NCI-H1092 (cell line): ENCODE measurements at regions not wholly inside any gene's neighbourhood (a gene's known extent, or its start where the extent isn't known, plus 50 kb on each side); places are given as distances from the start of the nearest gene placed in this dataset.
"Not testable (repeated sequence)": the region's sequence is repeated elsewhere in the genome, so short reads cannot be mapped to it uniquely, and the experiment has no call there.

Source experiments
- DNase-seq: peaks from one replicate; lab custom pipeline; 2025; lab: John Stamatoyannopoulos, UW

DNA sequence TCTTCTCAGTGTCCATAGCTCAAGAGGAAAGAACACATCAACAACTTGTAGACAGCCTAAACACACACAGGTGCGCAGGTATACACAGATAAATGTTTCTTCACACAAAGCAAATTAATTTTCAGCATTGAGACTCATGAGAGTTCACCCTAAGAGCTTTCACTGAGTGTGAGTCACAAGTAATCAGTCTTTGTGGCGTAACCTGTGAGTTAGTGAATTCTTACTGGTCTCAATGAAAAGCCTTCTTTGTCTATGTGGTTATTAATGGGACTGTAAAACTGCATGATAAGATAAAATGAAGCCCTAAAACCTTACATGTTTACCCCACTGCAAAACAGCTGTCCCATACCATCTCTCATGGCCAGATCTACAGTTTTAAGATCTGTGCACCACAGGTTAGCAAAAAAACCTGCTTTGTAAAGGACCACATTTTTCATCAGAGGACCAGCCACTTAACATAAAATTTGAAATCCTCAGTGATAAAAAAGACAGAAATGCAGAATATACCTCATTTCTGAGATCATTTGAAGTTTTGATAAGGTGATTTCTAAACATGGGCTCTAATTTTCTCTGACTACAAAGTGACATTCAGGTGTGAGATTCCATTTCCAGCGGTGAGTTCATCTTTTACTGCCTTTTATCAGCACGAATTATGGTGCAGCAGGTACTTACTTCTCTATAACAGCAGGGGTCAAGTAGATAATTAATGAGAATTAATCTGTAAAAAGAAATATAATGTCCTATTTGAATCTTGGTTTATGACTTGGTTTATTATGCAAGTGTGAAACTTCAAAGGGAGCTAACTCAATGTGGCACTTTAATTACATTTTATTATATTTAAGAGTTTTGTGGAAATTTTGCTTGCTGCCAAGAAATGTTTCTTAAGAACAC is 335.7 kb upstream of the PIK3R1 start:
- DNase-seq = no peak

DNA sequence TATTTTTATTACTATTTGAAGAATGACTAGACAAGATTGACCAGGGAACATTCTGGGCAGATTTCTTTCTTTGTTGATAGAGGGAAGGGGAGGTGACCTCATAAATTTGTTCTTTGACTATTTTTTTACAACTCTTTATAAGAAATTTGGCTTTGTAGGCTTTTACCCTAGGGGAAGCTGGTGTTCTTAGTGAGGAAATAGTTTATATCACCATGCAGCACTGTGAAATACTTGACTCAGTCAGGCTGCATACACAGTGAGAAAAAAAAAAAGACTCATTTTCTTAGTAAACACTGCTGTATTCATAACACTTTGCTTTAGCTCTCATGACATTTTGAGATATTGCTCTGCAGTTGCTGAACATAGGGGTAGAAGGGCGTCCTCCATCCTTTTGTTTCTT is 336.6 kb upstream of the PIK3R1 start:
- no peak for DNase-seq

DNA sequence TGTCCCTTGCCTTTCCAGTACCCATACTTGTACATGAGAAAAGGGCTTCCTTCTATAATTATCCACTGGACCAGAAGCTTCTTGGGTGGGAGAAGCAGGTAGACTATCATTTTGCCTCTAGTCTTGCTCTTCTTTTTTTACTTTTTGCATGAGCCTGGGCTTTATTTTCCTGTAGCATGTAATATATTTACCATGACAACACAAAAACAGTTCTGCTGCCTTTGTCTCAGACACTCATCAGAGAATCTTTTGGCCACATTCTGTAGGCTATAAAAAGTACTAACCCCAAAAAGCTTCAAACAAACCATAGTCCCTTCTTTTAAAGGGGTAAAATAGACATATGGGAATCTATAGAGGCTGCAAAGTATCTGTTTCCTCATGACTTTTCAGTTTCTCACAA is 339.2 kb upstream of the PIK3R1 start:
- no peak for DNase-seq

DNA sequence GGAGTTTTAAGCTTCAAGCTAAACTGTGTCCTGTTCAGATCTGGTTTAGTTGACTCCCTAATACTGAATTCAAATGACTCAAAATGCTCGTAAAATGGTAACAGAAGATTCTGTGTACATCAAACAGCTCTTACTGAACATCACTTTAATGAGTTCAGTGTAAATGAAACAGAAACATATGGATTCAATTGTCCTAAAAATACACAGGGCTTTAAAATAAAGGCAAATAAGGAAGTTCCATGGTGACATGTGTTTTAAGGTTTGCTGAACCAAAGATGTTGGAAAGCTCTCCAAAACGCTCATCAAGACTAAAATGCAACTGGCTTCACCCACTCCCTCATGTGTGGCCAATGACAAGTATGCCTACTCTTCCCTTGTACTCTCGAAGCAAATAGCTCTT is 340.0 kb upstream of the PIK3R1 start:
- DNase-seq = no peak

DNA sequence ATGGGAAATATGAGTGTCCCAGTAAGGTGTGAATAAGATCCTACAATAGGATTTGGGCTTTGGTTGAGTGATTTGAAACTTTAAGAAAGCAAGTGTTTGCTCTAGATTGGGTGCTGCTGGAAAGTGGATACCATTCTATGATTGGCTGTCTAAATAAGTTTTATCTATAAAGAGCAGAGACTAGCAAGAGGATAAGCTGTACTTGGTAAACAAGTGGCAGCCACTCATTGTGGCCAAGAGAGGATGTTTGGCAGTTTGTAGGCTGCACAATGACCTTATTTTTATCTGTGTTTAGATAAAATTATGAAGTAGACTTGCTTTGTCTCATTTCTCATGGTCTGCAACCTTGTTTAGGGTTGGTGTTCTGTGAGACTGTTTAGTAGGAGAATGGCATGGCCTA is 341.6 kb upstream of the PIK3R1 start:
- no peak for DNase-seq

DNA sequence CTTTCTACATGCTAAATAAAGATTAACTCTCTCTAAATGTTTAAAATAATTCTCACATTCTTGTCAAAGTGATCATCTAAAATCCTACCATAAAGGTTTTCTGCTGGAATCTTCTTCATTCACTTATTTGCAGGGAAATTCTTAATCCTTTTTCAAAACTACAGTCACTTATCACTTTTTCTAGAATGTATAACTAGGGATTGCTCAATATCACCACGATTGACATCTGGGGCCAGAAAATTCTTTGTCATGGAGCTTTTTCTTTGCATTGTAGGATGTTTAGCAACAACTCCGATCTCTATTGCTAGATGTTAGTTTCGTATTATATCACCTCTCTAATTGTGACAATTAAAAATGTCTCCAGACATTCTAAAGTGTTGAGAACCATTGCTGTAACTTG is 344.9 kb upstream of the PIK3R1 start:
- no peak for DNase-seq

DNA sequence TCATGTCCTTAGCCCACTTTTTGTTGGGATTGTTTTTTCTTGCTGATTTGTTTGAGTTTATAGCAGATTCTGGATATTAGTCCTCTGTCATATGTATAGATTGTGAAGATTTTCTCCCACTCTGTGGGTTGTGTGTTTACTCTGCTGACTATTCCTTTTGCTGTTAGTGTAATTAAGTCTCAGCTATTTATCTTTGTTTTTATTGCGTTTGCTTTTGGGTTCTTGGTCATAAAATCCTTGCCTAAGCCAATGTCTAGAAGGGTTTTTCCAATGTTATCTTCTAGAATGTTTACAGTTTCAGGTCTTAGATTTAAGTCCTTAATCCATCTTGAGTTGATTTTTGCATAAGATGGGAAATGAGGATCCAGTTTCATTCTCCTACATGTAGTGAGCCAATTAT is 351.2 kb upstream of the PIK3R1 start:
- not testable (repeated sequence) for DNase-seq

DNA sequence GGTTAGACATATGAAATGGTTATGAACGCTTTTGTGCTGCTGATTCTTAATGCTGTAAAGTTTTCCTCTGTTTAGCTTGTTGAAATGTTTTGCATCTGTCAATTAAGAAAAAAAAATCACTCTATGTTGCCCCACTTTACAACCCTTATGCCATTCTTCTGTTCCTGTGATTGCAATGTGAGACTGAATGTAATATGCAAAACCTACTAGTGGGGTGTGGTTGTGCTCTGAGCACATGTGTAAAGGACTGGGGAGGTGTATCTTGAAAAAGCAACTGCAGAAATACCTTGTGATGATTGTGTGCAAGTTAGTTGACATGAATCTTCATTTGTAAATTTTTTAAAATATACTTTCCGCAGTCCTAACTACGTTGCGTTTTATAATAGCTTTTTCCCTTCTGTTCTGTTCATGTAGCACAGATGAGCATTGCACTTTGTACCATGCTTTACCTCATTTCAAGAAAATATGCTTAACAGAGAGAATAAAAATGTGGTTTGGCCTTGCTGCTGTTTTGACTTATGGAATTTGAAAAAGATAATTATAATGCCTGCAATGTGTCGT is 357.0 kb upstream of the PIK3R1 start:
- no peak for DNase-seq

DNA sequence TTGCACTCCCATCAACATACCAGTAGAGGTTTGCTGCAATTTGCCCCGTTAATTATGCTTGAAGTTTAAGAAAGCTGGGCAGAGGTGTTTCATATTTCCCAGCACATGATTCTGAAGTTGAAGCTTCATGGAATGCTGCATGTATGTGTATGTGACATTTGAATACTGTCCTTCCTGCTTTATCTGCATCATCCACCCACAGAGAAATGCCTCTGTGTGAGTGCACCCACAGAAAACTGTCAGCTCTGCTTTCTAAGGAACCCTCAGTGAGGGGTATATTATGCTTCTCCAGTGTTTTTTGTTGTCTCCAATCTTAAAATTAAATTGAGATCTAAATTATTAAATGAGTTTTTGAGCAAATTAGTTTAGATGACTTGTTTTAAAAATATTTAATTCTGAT is 358.1 kb upstream of the PIK3R1 start:
- DNase-seq = no peak

DNA sequence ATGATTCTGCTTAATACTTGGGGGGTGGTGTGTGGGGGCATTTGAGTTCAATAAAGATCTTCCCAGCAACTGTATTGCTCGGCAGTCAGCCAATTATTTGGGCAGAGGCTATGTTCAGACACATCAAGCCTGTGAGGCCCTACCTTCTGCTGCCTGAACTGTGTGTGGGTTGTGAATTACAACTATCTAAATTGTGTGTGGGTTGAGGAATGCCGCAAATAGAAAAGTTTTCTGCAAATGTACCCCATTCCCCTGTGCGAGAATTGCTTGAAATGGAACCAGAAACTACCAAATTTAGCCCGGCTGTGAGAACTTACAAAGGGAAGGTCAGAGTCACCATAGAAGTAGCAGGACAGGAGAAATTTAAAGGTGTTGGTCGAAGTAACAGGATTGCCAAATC is 360.0 kb upstream of the PIK3R1 start:
- no peak for DNase-seq

DNA sequence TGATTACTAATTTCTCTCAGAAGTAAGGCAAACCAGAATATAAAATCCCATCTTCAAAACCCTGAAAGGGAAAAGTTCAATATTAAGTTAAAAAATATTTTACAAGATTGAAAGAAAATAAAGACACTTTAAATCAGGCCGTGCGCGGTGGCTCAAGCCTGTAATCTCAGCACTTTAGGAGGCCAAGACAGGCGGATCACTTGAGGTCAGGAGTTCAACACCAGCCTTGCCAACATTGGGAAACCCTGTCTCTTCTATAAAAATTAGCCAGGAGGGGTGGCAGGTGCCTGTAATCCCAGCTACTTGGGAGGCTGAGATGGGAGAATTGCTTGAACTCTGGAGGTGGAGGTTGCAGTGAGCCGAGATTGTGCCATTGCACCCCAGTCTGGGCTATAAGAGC is 364.6 kb upstream of the PIK3R1 start:
- DNase-seq = not testable (repeated sequence)

DNA sequence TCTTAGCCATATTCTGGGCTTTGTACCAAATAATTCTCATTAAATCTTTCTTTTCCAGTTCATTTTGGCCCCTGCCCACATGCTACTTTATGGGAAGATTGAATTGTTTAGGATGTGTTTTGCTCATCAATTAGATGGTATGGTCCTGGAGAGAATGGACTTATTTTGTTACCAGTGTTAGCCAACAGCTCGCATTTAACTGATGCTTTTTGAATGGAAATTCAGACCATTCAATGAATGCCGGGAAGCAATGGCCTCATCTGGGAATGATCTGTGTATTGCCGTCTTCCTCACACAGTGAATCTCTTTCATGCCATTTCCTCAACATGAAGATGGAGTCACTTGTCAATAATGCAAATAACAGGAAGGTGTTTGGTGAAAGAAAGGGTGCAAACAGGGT is 370.6 kb upstream of the PIK3R1 start:
- no peak for DNase-seq

DNA sequence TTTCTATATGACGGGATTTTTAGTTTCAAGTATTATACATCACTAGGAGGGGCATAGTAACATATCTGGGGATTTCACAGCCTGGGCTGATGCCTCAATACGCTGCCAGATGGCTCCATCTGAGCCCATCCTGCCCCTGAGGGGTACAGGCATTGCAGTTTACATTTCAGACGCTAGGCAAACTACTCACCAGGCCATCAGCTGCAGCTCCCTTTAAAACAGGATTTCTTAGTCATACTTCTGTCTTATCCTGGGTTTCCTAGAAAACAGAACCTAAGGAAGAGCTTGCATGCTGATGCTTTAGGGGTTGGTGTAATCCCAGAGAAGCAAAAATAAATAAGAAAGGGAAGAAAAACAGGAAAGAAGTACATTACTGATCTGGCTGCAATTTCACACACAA is 372.8 kb upstream of the PIK3R1 start:
- no peak for DNase-seq

DNA sequence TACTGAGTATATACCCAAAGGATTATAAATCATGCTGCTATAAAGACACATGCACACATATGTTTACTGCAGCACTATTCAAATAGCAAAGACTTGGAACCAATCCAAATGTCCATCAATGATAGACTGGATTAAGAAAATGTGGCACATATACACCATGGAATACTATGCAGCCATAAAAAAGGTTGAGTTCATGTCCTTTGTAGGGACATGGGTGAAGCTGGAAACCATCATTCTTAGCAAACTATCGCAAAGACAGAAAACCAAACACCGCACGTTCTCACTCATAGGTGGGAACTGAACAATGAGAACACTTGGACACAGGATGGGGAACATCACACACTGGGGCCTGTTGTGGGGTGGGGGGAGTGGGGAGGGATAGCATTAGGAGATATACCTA is 378.3 kb upstream of the PIK3R1 start:
- not testable (repeated sequence) for DNase-seq

DNA sequence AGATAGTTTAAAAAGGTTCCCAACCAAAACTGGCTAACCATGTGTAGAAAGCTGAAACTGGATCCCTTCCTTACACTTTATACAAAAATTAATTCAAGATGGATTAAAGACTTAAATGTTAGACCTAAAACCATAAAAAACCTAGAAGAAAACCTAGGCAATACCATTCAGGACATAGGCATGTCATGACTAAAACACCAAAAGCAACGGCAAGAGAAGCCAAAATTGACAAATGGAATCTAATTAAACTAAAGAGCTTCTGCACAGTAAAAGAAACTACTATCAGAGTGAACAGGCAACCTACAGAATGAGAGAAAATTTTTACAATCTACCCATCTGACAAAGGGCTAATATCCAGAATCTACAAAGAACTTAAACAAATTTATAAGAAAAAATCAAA is 379.1 kb upstream of the PIK3R1 start:
- not testable (repeated sequence) for DNase-seq

DNA sequence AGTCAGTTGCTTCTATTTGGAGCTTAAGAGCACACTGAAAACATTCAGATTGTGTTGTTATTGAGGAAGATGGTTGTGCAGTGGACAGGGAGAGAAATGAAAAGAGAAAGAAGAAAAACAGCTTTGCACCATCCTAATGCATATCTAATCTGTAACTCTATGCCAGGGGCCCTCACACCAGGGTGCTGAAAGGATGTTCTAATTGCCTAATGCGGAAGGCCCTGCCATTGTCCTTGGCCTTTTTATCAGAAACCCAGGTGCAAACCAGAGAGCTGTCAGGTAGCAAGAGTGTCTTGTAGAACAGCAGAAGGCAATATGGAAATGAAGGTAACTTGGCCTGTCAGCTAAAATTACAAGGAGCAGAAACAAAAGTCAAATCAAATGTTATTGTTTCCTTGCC is 384.5 kb upstream of the PIK3R1 start:
- no peak for DNase-seq

DNA sequence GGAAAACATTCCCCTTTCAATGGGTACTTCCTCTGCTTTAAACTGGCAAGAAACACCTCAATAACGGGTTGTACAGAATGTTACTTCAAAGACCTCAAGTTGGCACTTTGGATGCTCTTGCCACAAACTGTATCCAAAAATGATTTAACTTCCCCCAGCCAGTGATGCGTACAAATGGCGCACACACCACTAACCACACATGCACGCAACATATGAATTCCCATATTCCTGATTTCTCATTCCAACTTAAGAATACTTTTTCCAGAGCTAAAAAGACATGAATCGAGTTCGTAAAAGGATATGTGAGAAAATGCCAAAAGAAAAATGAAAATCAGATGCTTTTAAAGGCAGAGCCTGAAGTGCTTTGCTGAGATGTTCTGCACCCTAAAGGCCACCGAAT is 388.0 kb upstream of the PIK3R1 start:
- no peak for DNase-seq

DNA sequence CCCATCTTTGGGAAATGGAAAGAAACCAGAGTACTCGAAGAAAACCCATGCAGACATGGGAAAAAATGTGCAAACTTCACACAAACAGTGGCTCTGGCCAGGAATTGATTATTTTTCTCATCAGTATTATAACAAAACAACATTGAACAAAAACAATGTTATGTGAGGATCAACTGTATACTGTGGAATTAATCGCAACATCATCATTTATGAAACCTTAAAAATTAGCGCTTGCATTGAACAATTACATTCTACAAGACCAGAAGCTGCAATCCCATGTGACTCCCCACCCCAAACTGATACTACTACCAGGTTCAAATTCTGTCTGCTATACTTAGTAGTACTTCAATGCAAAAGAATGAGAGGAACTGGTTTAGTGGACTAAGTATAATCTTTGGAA is 390.7 kb upstream of the PIK3R1 start:
- no peak for DNase-seq

DNA sequence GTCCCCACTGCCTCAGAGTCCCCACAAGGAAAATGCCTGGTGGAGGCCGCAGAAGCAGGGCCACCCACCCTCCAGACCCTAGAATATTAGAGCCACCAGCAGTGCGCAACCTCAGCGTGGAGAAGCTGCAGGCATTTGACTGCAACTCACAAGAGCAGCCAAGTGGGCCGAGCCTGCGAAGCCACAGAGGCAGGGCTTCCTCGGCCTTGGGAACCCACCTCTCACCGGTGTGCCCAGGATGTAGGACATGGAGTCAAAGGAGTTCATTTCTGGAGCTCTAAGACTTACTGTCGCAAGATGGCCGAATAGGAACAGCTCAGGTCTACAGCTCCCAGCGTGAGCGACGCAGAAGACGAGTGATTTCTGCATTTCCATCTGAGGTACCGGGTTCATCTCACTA is 397.9 kb upstream of the PIK3R1 start:
- no peak for DNase-seq

DNA sequence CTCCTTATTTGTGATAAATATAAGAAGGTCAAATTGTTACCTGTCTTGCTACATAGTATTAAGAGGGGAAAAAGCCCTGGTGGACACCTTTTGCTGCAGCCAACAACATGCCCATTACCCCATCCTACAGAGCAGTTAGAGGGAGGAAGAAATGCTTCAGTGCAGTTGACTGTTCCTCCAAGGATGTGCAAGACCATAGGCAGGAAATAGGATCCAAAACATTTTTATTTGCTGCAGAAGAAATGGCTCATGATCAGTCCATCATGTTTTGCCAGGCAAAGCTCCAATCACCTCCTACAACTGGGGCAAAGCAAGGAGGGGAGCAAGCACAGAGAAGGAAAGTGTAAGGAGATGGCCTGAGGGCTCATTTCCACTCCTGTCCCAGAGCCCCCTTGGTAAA is 399.1 kb upstream of the PIK3R1 start:
- DNase-seq = no peak

DNA sequence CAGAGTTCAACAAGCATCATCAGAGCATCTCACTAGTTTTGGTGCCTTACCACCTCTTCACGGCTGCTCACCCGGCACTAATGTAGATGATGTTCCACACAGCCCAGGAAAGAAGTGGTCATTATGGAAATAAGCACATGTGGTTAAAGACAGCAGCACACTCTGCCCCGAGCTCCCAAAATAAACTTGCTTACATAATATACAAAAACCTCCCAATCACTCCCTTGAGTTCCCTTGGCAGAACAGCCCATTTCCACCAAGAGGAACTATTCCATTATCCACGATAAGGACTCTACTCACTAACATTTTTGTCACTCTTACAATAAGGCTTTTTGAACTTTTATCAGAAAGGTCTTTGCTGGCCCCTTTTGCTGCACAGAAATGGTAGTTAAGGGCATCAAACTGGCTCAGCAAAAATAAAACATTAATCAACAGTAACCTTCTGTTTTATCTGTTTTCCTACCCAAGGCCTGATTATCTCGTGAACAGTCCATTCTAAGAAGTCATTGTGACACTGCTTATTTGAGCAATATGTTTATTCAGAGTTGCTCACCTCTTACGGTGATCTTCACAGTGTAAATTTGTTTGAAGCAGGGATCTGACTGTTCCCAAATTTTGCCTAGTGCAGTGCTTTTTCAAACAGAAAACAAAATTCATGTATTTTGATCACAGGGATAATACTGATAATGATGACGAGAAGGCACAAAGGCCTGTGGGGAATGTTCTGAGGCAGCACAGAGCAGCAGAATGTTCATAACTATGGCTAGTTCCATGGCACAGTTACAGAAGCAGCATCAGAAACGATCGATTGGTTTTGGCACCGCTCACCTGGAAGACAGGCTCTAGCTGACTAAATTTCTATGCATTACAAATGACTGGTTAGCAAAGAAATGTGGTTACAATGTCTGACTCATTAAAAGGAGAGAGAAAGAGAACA is 399.8 kb upstream of the PIK3R1 start:
- DNase-seq = no peak

DNA sequence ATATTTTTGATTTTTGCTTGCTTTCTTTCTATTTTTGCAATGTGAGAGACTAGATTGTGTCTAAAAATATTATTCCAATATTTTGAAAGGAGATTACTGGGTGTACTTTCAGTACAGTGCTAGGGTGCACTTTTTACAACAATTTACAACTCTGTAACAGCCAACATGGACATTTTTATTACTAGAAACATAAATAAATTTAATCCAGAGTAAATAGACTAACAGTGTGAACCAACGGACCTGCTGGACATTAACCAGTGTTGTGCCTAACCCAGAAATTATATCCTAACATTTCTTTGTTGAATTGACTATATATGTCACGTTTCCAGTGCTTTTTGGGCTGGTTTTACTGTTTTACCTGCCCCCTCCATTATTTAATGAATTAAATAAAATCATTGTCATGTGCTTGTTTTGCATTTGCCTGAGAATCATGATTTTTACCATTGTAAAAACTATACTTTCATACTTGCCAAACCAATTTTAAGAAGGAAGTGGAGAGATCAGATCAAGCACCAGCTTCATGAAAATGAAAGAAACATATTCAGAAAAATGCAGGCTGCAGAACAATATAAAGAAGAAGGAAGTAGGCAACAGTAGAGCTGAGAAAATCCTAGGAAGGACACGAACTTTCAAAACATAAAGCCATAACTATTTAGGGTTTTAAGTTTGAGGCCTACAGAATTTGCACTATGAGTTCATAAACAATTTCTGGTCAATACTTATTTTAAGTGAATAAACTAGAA is 400.8 kb upstream of the PIK3R1 start:
- DNase-seq = no peak
